BLaER1 (cell line): ENCODE measurements at regions not wholly inside any gene's neighbourhood (a gene's known extent, or its start where the extent isn't known, plus 50 kb on each side); places are given as distances from the start of the nearest gene placed in this dataset.
"Not testable (repeated sequence)": the region's sequence is repeated elsewhere in the genome, so short reads cannot be mapped to it uniquely, and the experiment has no call there.

Experiments used
- H3K27ac ChIP-seq: shearing (Covaris generic); formaldehyde crosslinking; 2 replicates; pipeline ENCODE4 v1.8.1; 2022
- H3K27me3 ChIP-seq: shearing (Covaris generic); formaldehyde crosslinking; 2 replicates; pipeline ENCODE4 v1.8.1; 2022
- H3K36me3 ChIP-seq: shearing (Covaris generic); formaldehyde crosslinking; 2 replicates; pipeline ENCODE4 v1.8.1; 2022
- H3K4me1 ChIP-seq: shearing (Covaris generic); formaldehyde crosslinking; 2 replicates; pipeline ENCODE4 v1.8.1; 2022
- H3K4me2 ChIP-seq: shearing (Covaris generic); formaldehyde crosslinking; 2 replicates; pipeline ENCODE4 v1.8.1; 2022
- H3K4me3 ChIP-seq: shearing (Covaris generic); formaldehyde crosslinking; 2 replicates; pipeline ENCODE4 v1.8.1; 2022
- H3K9ac ChIP-seq: shearing (Covaris generic); formaldehyde crosslinking; 2 replicates; pipeline ENCODE4 v1.8.1; 2022
- H3K9me3 ChIP-seq: shearing (Covaris generic); formaldehyde crosslinking; 2 replicates; pipeline ENCODE4 v1.8.1; 2022
- H4K20me1 ChIP-seq: shearing (Covaris generic); formaldehyde crosslinking; 2 replicates; pipeline ENCODE4 v1.8.1; 2022
- Cebpa-rat ChIP-seq: shearing (Covaris generic); IDR thresholded peaks from 2 replicates; pipeline ENCODE4 v1.8.1; 2022

GRCh38 chr14:26320886-26321285 lies 276.9 kb downstream of the NOVA1 start:
- no peak for TF ChIP-seq Cebpa-rat
- no peaks in the 10 kb centered on the region for H3K9me3 ChIP-seq

DNA sequence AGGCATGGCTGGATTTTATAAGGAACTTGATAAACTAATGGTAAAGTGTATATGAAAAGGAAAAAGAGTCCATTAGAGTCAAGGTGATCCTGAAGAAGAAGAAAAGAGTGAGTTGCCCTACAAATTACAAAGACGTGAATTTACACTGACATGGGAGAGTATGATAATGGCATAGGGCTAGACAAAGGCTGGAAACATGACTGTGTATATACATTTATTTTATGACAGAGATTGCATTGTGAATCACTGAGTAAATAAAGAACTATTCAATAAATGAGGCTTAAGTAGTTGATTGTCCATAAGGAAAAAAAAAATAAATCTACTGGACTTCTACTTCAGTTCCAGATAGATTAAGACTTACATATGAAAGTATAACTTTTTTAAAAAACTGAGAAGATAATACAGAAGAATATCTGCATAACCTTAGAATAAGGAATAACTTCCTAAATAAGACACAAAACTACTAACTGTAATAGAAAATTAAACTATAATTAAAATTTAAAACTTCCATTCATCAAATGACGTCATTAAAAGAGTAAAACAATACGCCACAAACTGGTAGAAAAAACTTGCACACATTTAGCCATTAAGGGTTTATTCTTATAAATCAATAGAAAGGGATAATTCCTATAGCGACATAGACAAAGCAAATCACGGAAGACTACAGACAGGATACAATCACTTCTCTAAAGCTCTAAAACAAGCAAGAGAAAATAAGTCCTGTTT lies 278.5 kb downstream of the NOVA1 start:
- Histone ChIP-seq H3K4me3 (no peak overlapping the region), H3K36me3 (no peaks in the 10 kb centered on the region), H3K9ac (no peak overlapping the region), H3K4me1 (no peaks in the 10 kb centered on the region), H3K9me3 (no peaks in the 10 kb centered on the region), H3K4me2 (no peak overlapping the region), H3K27me3 (no peaks in the 10 kb centered on the region), H3K27ac (no peak overlapping the region), H4K20me1 (no peaks in the 10 kb centered on the region)
- TF ChIP-seq Cebpa-rat = no peak

More at GRCh38 chr14:26320886-26321285, 276.9 kb downstream of the NOVA1 start:
- Histone ChIP-seq H3K9ac (no peak overlapping the region), H3K36me3 (no peaks in the 10 kb centered on the region), H3K4me1 (no peaks in the 10 kb centered on the region), H3K27me3 (no peaks in the 10 kb centered on the region), H3K4me2 (no peak overlapping the region), H3K4me3 (no peak overlapping the region), H3K27ac (no peak overlapping the region), H4K20me1 (no peaks in the 10 kb centered on the region)

DNA sequence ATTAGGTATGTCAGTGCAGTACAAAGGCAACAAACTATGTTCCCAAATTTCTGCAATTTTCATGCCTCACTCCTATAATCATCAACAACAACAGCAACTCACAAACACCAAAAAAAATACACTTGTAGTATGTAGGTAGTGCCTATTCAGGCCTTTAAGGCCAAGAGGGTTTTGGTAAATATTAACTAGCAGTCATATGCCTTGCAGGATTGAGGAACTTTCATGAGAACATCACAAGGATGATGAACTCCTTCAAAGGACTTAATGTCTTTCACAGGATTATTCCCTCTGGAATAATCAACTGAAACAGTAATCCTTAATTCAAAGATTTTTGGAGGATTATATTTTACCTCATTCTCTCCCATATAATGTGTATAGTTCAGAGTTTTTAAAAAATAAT lies 293.8 kb downstream of the NOVA1 start:
- Histone ChIP-seq H3K27me3 (no peaks in the 10 kb centered on the region), H3K9ac (no peak overlapping the region), H4K20me1 (no peaks in the 10 kb centered on the region), H3K9me3 (0 out of 2 replicates have a peak, but pooled peaks cover 6% of the 10 kb centered on the region), H3K27ac (no peak overlapping the region), H3K36me3 (no peaks in the 10 kb centered on the region), H3K4me2 (no peak overlapping the region), H3K4me3 (no peak overlapping the region), H3K4me1 (no peaks in the 10 kb centered on the region)
- TF ChIP-seq Cebpa-rat = no peak

DNA sequence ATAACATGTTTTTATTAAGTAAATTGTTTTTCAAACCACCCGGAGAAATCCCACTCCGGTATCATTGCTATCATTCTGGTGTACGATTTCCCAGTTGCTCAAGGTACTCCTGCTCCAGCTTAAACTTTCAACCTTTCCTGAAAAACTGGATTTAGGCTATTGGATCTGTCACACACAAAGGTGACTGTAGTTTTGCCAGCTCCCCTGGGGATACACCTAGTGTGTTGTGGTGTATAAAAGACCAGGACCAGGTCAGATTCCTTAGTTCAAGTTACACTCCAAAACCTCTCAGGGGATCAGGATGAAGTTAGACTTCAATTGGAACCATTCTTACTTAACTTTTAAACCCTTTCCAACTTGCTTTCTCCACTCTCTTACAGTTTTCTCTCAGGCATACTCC lies 303.9 kb downstream of the NOVA1 start:
- TF ChIP-seq Cebpa-rat = no peak
- Histone ChIP-seq H3K4me2 (no peak overlapping the region), H4K20me1 (no peaks in the 10 kb centered on the region), H3K4me1 (no peaks in the 10 kb centered on the region), H3K9ac (no peak overlapping the region), H3K27me3 (no peaks in the 10 kb centered on the region), H3K4me3 (no peak overlapping the region), H3K27ac (no peak overlapping the region), H3K9me3 (no peaks in the 10 kb centered on the region), H3K36me3 (no peaks in the 10 kb centered on the region)

DNA sequence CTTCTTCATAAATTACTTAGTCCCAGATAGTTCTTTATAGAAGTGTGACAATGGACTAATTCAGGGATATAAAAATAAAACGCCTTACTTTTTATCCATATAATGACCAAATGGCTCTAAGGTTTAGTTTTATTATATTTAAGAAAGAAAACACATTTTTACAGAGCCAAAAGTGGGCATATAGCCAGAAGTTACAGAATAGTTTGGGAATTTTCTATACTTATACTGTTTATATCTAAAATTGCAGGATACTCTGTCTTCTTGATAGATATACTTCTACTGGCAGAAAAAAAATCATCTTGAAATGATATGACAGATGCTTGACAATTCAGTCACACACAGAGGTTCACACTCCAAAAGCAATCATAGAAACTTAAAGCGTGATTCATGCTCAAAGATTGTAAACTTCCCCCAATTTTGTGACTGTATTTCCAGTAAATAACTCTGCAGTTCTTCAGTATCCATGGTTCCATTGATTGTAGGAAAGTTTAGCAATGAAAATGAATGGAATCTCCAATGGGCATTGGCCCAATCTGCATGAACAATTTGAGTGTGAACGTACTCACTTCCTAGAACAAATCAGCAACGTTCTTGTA lies 307.8 kb downstream of the NOVA1 start:
- H3K4me1 ChIP-seq = no peaks in the 10 kb centered on the region
- H3K27me3 ChIP-seq = no peaks in the 10 kb centered on the region
- no peak overlapping the region for H3K27ac ChIP-seq
- H3K4me3 ChIP-seq = no peak overlapping the region
- TF ChIP-seq Cebpa-rat = no peak
- H3K4me2 ChIP-seq = no peak overlapping the region
- H4K20me1 ChIP-seq = no peaks in the 10 kb centered on the region
- H3K36me3 ChIP-seq = no peaks in the 10 kb centered on the region
- H3K9ac ChIP-seq = no peak overlapping the region
- no peaks in the 10 kb centered on the region for H3K9me3 ChIP-seq

DNA sequence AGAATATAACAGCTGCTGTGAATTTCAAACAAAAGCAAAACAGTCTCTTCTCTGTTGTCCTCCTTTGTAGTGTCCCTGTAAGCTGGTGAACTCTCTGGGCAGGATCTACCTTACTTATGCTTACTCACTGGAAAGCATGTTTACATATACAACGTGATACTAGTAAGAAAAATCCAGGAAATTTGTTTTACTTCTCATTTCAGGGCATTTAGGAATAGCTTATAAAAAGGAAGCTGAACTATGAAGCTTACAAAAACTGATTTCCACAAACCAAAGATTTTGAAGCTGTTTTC lies 311.0 kb downstream of the NOVA1 start:
- no peak overlapping the region for H3K9ac ChIP-seq
- no peak overlapping the region for H3K4me2 ChIP-seq
- H3K27ac ChIP-seq = no peak overlapping the region
- H3K9me3 ChIP-seq = no peaks in the 10 kb centered on the region
- no peaks in the 10 kb centered on the region for H4K20me1 ChIP-seq
- no peaks in the 10 kb centered on the region for H3K4me1 ChIP-seq
- no peaks in the 10 kb centered on the region for H3K27me3 ChIP-seq
- no peak overlapping the region for H3K4me3 ChIP-seq
- TF ChIP-seq Cebpa-rat = no peak
- H3K36me3 ChIP-seq = no peaks in the 10 kb centered on the region

DNA sequence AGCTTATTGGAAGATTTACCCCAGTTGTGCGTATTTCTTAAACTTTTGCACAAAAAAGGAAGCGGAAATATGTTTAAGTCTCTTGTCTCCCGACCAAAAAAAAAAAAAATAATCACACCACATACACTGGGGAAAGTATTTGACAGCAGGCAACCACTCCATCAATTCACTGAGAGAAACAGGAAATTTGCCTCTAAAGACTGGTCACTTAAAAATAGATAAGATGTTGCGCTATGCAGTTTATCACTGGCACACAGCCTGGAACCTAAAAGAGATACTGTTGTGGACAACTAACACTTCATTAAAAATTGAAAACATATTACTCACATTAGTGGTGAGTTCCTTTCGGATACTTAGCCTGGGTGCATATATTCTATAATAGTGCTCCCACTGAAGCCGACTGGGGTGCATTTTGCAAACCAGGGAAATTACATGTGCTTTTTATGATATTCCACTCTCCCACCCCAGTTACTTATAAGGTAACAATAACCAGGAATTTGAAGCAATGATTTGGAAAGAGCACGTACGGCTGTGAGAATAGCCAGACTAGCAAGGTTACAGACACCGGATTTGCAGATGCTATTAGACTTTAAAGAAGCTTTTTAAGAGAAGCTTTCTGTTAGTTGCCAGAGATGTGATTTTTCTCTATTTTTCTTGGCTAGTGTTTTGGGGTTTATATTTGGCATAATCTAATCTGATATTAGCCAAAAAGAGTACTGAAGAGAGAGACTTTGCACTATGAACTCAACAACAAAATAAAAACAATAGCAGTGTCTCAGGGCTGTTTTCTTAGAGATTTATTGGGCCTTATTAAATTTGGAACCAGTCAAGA lies 311.5 kb downstream of the NOVA1 start:
- no peak overlapping the region for H3K9ac ChIP-seq
- H3K4me2 ChIP-seq = no peak overlapping the region
- no peaks in the 10 kb centered on the region for H3K4me1 ChIP-seq
- no peak overlapping the region for H3K27ac ChIP-seq
- H3K9me3 ChIP-seq = no peaks in the 10 kb centered on the region
- no peaks in the 10 kb centered on the region for H3K36me3 ChIP-seq
- no peaks in the 10 kb centered on the region for H4K20me1 ChIP-seq
- no peaks in the 10 kb centered on the region for H3K27me3 ChIP-seq
- no peak overlapping the region for H3K4me3 ChIP-seq
- no peak for TF ChIP-seq Cebpa-rat

DNA sequence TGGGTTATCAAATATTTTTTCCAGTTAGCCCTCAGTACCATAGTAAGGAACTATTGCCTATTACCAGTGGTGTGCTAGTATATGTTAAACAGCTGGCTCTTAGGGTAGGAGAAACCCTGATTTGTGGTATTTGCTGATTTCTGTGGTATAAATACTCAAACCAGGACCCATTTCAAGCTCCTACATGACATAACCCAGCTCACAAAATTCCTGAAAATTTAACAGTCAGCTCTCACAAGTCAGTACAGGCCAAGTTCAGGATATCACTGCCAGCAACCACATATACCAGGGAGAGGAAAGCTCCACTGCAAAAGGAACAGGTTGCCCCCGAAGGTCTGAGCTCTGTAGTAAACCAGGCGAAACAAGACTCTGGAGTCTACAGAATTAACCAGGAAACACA lies 315.3 kb downstream of the NOVA1 start:
- TF ChIP-seq Cebpa-rat = no peak
- H3K27ac ChIP-seq = no peak overlapping the region
- no peak overlapping the region for H3K4me3 ChIP-seq

GRCh38 chr14:26282011-26282410 lies 315.8 kb downstream of the NOVA1 start:
- not testable (repeated sequence) for H3K36me3 ChIP-seq, H3K27me3 ChIP-seq, H3K4me2 ChIP-seq, H3K4me3 ChIP-seq, H3K9ac ChIP-seq, H4K20me1 ChIP-seq, H3K4me1 ChIP-seq, H3K27ac ChIP-seq, H3K9me3 ChIP-seq

More for the DNA sequence above, 315.3 kb downstream of the NOVA1 start:
- Histone ChIP-seq H3K4me1 (no peaks in the 10 kb centered on the region), H4K20me1 (no peaks in the 10 kb centered on the region), H3K36me3 (no peaks in the 10 kb centered on the region), H3K9ac (no peak overlapping the region), H3K4me2 (no peak overlapping the region), H3K27me3 (no peaks in the 10 kb centered on the region), H3K9me3 (no peaks in the 10 kb centered on the region)

DNA sequence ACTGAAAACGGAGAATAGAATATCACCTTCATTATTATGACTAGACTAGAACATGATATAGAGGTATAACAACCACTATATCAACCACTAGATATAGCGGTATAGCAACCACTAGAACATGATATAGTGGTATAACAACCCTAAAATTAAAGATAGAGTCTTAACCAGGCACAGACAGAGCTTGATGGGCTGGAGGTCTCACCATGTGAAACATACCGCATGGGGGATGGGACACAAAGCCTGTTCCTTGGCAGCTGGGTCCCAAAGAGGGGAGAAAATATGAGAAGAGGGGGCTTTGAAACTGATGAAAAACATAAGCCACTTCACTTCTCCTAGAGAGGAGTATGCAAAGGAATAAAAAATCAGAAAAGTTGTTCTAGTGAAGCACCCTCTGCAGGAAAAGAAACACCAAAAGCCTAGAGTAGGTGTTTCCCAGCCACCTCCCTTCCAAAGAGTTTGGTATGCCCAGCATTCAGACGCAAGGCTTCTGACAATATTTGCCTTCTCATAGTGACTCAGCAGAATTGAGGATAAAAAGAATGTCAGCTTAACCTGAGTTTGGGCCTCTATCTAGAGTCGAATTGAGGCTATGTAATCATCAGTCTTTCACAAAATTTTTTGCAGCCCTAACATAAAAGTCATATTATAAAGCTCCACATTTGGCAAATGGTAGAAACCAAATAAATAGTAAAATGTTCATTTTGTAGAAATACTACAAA lies 316.4 kb downstream of the NOVA1 start:
- H3K27me3 ChIP-seq = no peaks in the 10 kb centered on the region
- no peak overlapping the region for H3K9ac ChIP-seq
- no peaks in the 10 kb centered on the region for H4K20me1 ChIP-seq
- H3K4me3 ChIP-seq = no peak overlapping the region
- no peak for TF ChIP-seq Cebpa-rat
- no peaks in the 10 kb centered on the region for H3K36me3 ChIP-seq
- H3K27ac ChIP-seq = no peak overlapping the region
- H3K9me3 ChIP-seq = no peaks in the 10 kb centered on the region
- H3K4me1 ChIP-seq = no peaks in the 10 kb centered on the region
- H3K4me2 ChIP-seq = no peak overlapping the region
